PC-3 (cell line): ENCODE measurements at regions not wholly inside any gene's neighbourhood (a gene's known extent, or its start where the extent isn't known, plus 50 kb on each side); places are given as distances from the start of the nearest gene placed in this dataset.

Source experiments
- CTCF ChIP-seq: fragments of 300-600 bp; sonication (generic); conservative IDR thresholded peaks from 2 replicates; pipeline ENCODE4 v1.5.1; 2017; ENCODE audit warnings: antibody characterized with exemption, low read depth, mild to moderate bottlenecking, low read length
- EZH2 ChIP-seq: fragments of 300-600 bp; sonication (generic); IDR thresholded peaks from one replicate; pipeline ENCODE4 v1.6.1; 2017; ENCODE audit warnings: antibody characterized with exemption, mild to moderate bottlenecking, low read length; ENCODE audit not compliant: unreplicated experiment
- EZH2phosphoT487 ChIP-seq: fragments of 300-600 bp; sonication (generic); IDR thresholded peaks from 2 replicates; pipeline ENCODE4 v1.6.1; 2018; ENCODE audit warnings: mild to moderate bottlenecking, antibody characterized with exemption, low read length, borderline replicate concordance

GRCh38 chr15:92779874-92780273 lies 120.2 kb upstream of the CHD2 start:
- TF ChIP-seq CTCF (no peak), EZH2 (no peak), EZH2phosphoT487 (no peak)
